ENCODE measurements at regions not wholly inside any gene's neighbourhood (a gene's known extent, or its start where the extent isn't known, plus 50 kb on each side); places are given as distances from the start of the nearest gene placed in this dataset.

DNA sequence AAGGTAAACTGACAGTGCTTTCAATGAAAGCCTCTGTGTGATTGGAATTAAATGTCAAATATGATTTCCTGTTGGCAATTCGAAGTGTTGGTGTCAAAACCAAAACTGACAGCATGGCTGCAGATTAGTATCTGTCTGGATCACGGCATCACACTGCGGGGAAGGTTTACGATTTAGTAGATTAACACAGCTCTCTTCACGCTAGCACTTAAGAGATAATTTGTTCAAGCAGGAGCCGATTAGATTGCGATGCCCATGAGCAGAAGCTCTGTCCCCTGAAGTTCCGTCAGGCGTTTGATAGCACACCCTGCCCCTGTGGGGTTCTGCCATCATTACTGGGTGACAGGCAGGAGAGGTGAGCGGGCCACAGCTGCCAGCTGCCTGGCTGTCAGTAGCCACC lies 279.5 kb upstream of the AUTS2 start:
- Histone ChIP-seq H3K79me2 (ENCODE audit: control insufficient read depth, insufficient read depth, low read length) (no peaks in the 10 kb centered on the region), H3K27ac (ENCODE audit: insufficient read depth, low read length) (no peak overlapping the region), H3K9me3 (ENCODE audit: control insufficient read depth, insufficient read depth, low read depth, low read length) (no peaks in the 10 kb centered on the region), H3K27me3 (ENCODE audit: control insufficient read depth, insufficient read depth, low read length) (no peaks in the 10 kb centered on the region), H4K20me1 (ENCODE audit: control insufficient read depth, extremely low read depth, insufficient read depth, low read length) (no peaks in the 10 kb centered on the region), H2AFZ (ENCODE audit: low read length) (no peak overlapping the region), H3K36me3 (ENCODE audit: control insufficient read depth, insufficient read depth, low read length) (no peaks in the 10 kb centered on the region), H3K4me2 (ENCODE audit: extremely low read depth, insufficient read depth, low read length) (no peak overlapping the region), H3K4me1 (ENCODE audit: control insufficient read depth, extremely low read depth, insufficient read depth, low read length) (no peaks in the 10 kb centered on the region), H3K9ac (ENCODE audit: insufficient read depth, low read length) (no peak overlapping the region), H3K4me3 (replicated peaks in 1 of 4; ENCODE audit: control extremely low read depth in 1 of 4, insufficient read depth in 1 of 4, low read depth in 3 of 4, low read length in 4 of 4) (no peak overlapping the region)
- no peak for DNase-seq (ENCODE audit: low read depth in 2 of 2)
- TF ChIP-seq, protein P1, sequence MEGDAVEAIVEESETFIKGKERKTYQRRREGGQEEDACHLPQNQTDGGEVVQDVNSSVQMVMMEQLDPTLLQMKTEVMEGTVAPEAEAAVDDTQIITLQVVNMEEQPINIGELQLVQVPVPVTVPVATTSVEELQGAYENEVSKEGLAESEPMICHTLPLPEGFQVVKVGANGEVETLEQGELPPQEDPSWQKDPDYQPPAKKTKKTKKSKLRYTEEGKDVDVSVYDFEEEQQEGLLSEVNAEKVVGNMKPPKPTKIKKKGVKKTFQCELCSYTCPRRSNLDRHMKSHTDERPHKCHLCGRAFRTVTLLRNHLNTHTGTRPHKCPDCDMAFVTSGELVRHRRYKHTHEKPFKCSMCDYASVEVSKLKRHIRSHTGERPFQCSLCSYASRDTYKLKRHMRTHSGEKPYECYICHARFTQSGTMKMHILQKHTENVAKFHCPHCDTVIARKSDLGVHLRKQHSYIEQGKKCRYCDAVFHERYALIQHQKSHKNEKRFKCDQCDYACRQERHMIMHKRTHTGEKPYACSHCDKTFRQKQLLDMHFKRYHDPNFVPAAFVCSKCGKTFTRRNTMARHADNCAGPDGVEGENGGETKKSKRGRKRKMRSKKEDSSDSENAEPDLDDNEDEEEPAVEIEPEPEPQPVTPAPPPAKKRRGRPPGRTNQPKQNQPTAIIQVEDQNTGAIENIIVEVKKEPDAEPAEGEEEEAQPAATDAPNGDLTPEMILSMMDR (conservative IDR thresholded peaks at IDR 0.05 in 1 of 2, IDR thresholded peaks at IDR 0.05 in 1 of 2; ENCODE audit: low read depth in 1 of 2, low read length in 2 of 2) = no peak
- no peak for TF ChIP-seq EZH2 (IDR thresholded peaks at IDR 0.05; ENCODE audit: low read length, missing control alignments)

DNA sequence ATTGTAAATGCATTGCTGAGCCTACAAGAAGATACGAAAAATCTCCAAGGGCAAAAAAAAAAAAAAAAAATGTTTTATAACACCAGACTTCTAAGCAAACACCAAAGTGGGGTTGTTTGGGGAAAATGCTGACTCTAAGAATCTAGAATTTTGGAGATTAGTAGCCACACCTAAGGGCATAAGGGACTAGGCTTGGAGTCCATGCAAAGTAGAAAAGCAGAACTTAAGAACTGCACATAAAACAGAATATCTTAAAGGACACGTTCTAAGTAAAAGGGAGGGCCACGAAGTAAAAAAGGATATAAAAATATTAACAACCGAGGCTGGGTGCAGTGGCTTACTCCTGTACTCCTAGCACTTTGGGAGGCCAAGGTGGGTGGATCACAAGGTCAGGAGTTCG lies 269.8 kb upstream of the AUTS2 start:
- no peak for DNase-seq (ENCODE audit: low read depth in 2 of 2)
- H3K9ac ChIP-seq (ENCODE audit: insufficient read depth, low read length) = no peak overlapping the region

DNA sequence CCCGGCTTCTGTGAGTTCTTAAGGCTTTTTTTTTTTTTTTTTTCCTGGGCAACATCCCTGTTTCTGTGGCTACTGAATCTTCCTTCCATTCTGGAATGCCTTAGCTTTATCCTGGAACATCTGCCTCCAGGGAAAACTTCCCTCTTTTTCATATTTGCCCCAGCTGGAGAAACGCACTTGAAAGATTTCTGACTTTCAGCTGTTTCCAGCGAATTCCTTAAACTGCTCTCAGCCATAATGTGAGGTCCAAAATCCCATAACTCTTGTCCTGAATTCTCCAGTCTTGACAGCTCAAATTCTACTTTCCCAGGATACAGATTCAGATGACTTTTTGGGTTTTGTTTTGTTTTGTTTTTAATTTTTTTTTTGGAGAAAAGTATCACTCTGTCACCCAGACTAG lies 263.6 kb upstream of the AUTS2 start:
- TF ChIP-seq, protein P1 (conservative IDR thresholded peaks at IDR 0.05 in 1 of 2, IDR thresholded peaks at IDR 0.05 in 1 of 2; ENCODE audit: low read depth in 1 of 2, low read length in 2 of 2) = no peak
- no peak for TF ChIP-seq EZH2 (IDR thresholded peaks at IDR 0.05; ENCODE audit: low read length, missing control alignments)
- no peak overlapping the region for H3K27ac ChIP-seq (ENCODE audit: insufficient read depth, low read length)
- no peak overlapping the region for H2AFZ ChIP-seq (ENCODE audit: low read length)
- no peaks in the 10 kb centered on the region for H3K79me2 ChIP-seq (ENCODE audit: control insufficient read depth, insufficient read depth, low read length)
- H3K4me3 ChIP-seq (replicated peaks in 1 of 4; ENCODE audit: control extremely low read depth in 1 of 4, insufficient read depth in 1 of 4, low read depth in 3 of 4, low read length in 4 of 4) = no peak overlapping the region
- DNase-seq (ENCODE audit: low read depth in 2 of 2) = no peak
- H3K4me1 ChIP-seq (ENCODE audit: control insufficient read depth, extremely low read depth, insufficient read depth, low read length) = no peaks in the 10 kb centered on the region
- H3K36me3 ChIP-seq (ENCODE audit: control insufficient read depth, insufficient read depth, low read length) = no peaks in the 10 kb centered on the region
- H3K9ac ChIP-seq (ENCODE audit: insufficient read depth, low read length) = no peak overlapping the region
- no peaks in the 10 kb centered on the region for H3K27me3 ChIP-seq (ENCODE audit: control insufficient read depth, insufficient read depth, low read length)
- no peaks in the 10 kb centered on the region for H4K20me1 ChIP-seq (ENCODE audit: control insufficient read depth, extremely low read depth, insufficient read depth, low read length)
- no peaks in the 10 kb centered on the region for H3K9me3 ChIP-seq (ENCODE audit: control insufficient read depth, insufficient read depth, low read depth, low read length)
- H3K4me2 ChIP-seq (ENCODE audit: extremely low read depth, insufficient read depth, low read length) = no peak overlapping the region

More for the DNA sequence above, 269.8 kb upstream of the AUTS2 start:
- Histone ChIP-seq H3K27ac (ENCODE audit: insufficient read depth, low read length) (no peak overlapping the region), H3K4me3 (replicated peaks in 1 of 4; ENCODE audit: control extremely low read depth in 1 of 4, insufficient read depth in 1 of 4, low read depth in 3 of 4, low read length in 4 of 4) (no peak overlapping the region), H3K79me2 (ENCODE audit: control insufficient read depth, insufficient read depth, low read length) (no peaks in the 10 kb centered on the region), H3K27me3 (ENCODE audit: control insufficient read depth, insufficient read depth, low read length) (no peaks in the 10 kb centered on the region), H4K20me1 (ENCODE audit: control insufficient read depth, extremely low read depth, insufficient read depth, low read length) (no peaks in the 10 kb centered on the region), H3K9me3 (ENCODE audit: control insufficient read depth, insufficient read depth, low read depth, low read length) (no peaks in the 10 kb centered on the region), H3K4me2 (ENCODE audit: extremely low read depth, insufficient read depth, low read length) (no peak overlapping the region), H3K4me1 (ENCODE audit: control insufficient read depth, extremely low read depth, insufficient read depth, low read length) (no peaks in the 10 kb centered on the region), H2AFZ (ENCODE audit: low read length) (no peak overlapping the region), H3K36me3 (ENCODE audit: control insufficient read depth, insufficient read depth, low read length) (no peaks in the 10 kb centered on the region)
- TF ChIP-seq EZH2 (IDR thresholded peaks at IDR 0.05; ENCODE audit: low read length, missing control alignments) = no peak
- TF ChIP-seq, protein P1 (conservative IDR thresholded peaks at IDR 0.05 in 1 of 2, IDR thresholded peaks at IDR 0.05 in 1 of 2; ENCODE audit: low read depth in 1 of 2, low read length in 2 of 2) = no peak

All from fibroblast of lung (primary cell).